H7 (cell line): ENCODE measurements at regions not wholly inside any gene's neighbourhood (a gene's known extent, or its start where the extent isn't known, plus 50 kb on each side); places are given as distances from the start of the nearest gene placed in this dataset.
A peak's percentile ranks its signal among the peaks of the same experiment; 100 is the strongest.

Experiments used
- DNase-seq: peaks from one replicate; pipeline ENCODE4 v3.0.0; 2012
- H3K27me3 ChIP-seq: 2 replicates; pipeline ENCODE4 v1.6.0; 2011; ENCODE audit warnings: mild to moderate bottlenecking, low read length; ENCODE audit not compliant: control insufficient read depth, insufficient read depth
- H3K36me3 ChIP-seq: replicated peaks from 2 replicates; pipeline ENCODE4 v1.5.1; 2011; ENCODE audit warnings: low read length; ENCODE audit not compliant: control insufficient read depth, insufficient read depth
- H3K4me3 ChIP-seq: 2 replicates; pipeline ENCODE4 v1.5.1; 2011; ENCODE audit warnings: low read depth, mild to moderate bottlenecking, control low read depth, low read length, moderate library complexity; ENCODE audit not compliant: insufficient read depth

DNA sequence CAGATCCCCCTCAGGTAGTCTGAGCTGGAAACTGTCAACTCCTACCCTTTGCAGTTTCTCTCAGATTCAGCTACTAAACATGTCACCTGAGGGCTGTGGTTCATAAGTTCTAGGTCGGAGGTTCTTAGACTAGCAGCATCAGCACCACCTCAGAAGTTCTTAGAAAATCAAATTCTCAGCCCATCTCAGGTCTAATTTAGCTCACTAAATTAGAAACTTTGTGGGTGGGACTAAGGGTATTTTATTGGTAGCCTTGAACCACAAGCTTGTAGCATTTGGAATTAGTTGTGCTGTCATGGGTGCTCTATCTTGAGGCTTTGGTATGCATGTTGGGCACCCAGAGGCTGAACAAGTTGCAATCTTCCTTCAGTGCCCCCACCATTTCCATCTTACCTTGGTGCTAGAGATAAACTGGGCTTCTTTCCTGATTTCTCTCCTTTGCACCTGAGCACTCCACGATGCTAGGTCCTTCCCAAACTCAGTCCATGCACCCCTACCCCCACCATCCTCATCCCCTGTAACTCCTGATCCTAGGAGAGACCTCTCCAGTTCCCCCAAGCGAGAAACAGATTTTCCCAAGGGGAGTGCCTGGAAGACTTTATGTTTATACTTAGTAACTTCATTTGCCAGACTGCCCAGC lies 54.2 kb downstream of the S1PR1 start:
- no peak for DNase-seq
- Histone ChIP-seq H3K27me3 (no peaks in the 10 kb centered on the region), H3K4me3 (no peak overlapping the region), H3K36me3 (no peaks in the 10 kb centered on the region)

DNA sequence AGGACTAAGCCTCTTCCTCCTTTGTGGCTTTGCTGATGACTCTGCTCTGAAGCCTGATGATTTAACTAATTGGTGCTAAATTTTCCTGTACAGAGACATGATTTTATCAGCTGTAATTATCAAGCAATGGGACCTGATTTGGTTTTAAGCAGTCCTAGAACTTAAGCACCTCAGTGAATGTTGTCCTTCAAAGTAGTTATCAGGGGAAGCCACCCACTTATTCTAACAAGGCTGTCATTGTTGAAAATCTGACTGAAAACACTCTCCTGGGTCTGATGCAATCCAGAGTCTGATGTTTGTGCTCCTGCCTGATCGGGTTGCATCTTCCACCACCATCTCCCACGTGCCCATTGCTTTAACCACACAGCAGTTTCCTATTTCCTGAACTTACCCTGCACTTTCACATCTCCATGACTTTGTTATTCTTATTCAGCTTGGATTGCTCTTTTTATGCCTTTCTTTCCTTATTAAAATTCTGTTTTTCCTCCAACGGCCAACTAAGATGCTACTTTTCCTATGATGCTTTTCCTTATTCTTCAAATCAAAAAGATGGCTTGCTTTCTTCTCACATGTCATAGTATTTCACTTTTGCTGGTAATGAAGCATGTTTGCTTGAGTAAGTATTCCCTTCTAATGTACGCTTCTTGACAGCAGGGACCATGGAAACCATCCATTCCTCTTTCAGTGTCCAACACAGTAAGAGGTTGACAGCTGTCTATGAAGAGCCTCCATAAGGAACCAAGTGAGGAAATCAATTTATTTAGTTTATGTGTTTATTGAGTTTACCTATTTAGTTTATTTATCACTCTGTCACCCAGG lies 55.0 kb downstream of the S1PR1 start:
- H3K27me3 ChIP-seq = no peaks in the 10 kb centered on the region
- no peaks in the 10 kb centered on the region for H3K36me3 ChIP-seq
- no peak for DNase-seq
- no peak overlapping the region for H3K4me3 ChIP-seq

DNA sequence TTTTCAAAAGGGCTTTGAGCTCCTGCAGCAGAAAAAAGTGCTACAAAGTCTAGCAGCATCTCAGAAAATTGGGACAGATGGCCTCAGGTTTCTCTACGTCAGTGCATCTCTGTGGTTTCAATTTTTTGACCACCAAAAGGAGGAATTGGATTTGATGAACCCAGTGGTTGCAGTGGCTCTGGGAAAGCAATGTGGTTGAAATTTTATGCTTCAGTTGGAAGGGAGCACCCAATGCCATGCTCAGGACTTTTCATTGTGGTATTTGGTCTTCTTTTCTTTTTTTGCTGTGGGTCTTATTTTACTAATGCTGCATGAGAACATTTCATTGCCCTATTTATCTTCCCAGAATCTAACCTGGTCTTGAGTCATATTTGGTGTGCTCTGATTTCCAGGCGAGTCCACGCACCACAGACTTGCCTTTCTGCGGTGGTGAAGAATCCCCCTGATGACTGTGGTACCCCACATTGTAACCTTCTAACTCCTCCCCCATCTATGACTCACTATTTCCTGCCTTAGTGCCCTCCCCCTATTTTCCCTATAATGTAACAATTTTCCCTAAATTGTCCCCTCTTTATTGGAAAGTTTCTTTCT lies 56.7 kb downstream of the S1PR1 start:
- no peaks in the 10 kb centered on the region for H3K36me3 ChIP-seq
- no peaks in the 10 kb centered on the region for H3K27me3 ChIP-seq
- DNase-seq = no peak
- no peak overlapping the region for H3K4me3 ChIP-seq

DNA sequence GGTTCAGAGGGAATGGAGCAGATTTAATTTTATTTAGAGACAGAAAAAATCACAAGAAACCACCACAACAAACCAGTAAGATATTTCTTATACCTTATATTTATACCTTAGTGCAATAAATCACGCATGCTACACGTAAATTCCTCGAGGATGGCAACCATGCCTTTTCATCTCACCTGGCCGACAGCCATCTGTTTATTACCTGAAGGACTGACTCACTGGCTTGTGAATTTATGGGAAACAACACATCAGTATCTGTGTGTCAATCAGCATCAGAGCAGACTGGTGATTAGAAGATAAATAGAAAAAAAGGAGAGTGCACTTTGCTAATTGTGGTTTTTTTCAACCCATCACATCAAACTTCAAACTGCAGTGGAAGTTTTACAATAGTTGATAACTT lies 58.4 kb downstream of the S1PR1 start:
- H3K4me3 ChIP-seq = no peak overlapping the region
- H3K27me3 ChIP-seq = no peaks in the 10 kb centered on the region
- no peaks in the 10 kb centered on the region for H3K36me3 ChIP-seq
- DNase-seq = no peak

DNA sequence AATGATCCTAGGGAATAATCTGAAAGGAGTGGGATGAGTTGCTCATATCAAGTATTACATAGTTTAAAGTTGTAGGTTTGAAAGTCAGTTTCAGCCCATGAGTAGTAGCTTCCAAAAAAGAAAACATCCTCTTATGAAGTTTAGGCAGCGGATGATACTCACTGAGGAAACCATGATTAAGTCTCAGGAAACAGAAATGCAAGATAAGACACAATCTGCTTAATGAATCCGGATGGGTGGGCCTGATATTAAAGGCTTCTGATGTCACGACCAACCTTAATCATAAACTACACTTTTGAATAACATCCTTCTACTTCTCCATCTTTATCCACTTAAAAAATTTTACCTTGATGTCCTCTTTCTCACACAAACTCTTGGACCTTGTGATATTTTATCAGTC lies 61.8 kb downstream of the S1PR1 start:
- Histone ChIP-seq H3K27me3 (no peaks in the 10 kb centered on the region), H3K36me3 (no peaks in the 10 kb centered on the region), H3K4me3 (no peak overlapping the region)
- DNase-seq = no peak

DNA sequence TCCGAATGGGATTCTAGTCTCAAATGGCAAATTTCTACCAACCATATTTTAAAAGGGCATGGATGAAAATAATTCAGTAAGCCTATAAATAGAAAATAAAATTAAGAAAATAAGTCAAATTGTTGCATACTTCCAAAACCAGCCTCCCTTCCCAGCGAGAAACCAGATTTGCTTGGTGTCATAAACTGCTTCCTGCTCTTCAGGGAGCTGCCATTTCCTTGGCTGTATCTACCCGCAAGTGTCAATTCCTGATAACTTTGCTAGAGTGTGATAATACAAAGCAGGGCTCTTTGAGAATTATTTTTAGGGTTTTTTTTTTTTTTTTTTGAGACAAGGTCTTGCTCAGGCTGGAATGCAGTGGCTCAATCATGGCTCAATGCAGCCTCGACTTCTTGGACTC lies 62.3 kb downstream of the S1PR1 start:
- no peaks in the 10 kb centered on the region for H3K27me3 ChIP-seq
- no peak for DNase-seq
- H3K36me3 ChIP-seq = no peaks in the 10 kb centered on the region
- H3K4me3 ChIP-seq = no peak overlapping the region

DNA sequence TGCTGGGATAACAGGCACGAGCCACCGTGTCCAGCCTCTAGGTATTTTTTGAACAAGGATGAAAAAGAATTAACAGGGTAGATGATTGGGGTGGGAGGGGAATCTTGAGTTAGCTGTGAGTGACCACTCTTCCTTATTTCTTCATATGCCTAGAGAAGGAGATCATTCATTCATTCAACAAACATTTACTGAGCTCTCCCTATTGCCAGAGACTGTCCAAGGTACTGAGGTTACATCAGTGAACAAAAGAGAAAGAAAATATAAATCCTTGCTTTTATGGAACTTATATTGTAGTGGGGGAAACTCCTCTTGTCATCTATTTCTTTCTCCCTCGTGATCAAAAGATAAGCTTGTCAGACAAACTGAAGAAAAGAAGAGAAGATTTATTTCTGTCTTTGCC lies 62.9 kb downstream of the S1PR1 start:
- DNase-seq = no peak
- Histone ChIP-seq H3K4me3 (no peak overlapping the region), H3K36me3 (no peaks in the 10 kb centered on the region), H3K27me3 (no peaks in the 10 kb centered on the region)

DNA sequence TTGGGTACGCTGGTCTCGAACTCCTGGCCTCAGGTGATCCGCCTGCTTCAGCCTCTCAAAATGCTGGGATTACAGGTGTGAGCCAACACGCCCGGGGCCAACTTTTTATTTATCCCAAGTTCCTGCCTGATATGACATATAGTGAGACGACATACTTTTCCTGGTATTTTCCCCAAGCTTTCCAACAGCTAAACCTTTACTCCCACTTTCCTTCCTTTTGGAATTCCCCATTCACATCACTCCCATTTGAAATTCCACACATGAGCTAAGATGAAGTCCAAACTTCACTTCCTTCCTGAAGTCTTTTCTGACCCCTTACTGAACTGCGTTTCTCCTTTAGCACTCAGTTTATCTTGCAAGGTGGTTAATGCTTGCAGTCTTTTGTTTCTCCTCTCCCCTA lies 64.1 kb downstream of the S1PR1 start:
- Histone ChIP-seq H3K27me3 (no peaks in the 10 kb centered on the region), H3K4me3 (no peak overlapping the region), H3K36me3 (no peaks in the 10 kb centered on the region)
- no peak for DNase-seq

DNA sequence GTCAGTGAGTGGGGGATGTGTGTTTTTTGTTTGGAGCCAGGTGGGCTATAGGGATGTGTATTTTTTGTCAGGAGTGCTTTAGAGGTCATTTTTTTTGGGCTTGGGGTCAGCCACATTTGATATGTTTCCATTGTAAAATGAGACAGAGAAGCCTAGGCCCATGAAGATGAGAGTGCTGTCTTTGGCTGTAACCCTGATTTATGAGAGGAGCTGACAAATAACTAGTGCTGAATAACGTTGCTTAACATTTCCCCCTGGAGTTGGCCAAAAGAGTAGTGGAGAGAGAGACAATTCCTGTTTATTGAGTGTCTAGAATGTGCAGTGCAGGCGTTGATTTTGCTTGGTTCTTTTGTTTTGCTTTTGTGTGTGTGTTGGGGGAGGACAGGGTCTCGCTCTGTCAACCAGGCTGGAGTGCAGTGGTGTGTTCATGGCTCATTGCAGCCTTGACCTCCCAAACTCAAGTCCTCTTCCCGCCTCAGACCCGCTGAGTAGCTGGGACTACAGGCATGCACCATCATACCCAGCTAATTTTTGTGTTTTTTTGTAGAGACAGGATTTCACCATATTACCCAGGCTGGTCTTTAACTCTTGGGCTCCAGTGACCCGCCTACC lies 64.7 kb downstream of the S1PR1 start:
- H3K36me3 ChIP-seq = no peaks in the 10 kb centered on the region
- H3K27me3 ChIP-seq = no peaks in the 10 kb centered on the region; the same call in 1 of the 2 replicates
- DNase-seq = no peak
- H3K4me3 ChIP-seq = no peak overlapping the region

DNA sequence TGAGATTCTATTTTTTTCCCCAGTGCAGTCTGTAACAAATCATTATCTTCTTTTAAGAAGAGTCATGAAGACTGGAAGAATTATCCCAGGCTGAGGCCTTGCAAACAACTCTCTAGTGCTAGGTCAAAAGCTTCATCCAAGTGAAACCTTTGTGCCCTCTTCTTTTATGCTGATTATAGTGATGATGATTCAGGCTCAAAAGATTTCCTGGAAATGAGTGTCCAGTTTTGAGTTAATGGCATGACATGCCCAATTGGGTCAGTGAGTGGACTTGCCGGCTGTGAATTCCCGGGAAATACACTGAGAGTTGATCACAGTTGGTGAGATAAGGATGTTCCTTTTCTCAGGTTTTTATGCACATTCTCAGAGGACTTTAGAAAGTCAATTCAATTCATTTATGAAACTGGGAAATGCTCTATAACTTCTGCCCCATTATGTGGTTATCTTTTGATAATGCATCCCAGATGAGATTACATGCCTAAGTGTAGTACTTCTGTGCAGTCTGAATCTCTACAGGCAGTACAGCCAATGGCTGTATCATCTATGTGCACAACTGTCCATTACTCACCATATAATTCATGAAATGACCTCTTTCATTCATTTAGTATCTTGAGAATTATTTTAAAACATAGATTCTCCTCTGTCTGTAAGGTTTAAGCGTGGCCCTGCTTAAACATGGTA lies 66.2 kb downstream of the S1PR1 start:
- H3K27me3 ChIP-seq = no peaks in the 10 kb centered on the region; the same call in 1 of the 2 replicates
- no peak overlapping the region for H3K4me3 ChIP-seq
- DNase-seq = no peak
- no peaks in the 10 kb centered on the region for H3K36me3 ChIP-seq

DNA sequence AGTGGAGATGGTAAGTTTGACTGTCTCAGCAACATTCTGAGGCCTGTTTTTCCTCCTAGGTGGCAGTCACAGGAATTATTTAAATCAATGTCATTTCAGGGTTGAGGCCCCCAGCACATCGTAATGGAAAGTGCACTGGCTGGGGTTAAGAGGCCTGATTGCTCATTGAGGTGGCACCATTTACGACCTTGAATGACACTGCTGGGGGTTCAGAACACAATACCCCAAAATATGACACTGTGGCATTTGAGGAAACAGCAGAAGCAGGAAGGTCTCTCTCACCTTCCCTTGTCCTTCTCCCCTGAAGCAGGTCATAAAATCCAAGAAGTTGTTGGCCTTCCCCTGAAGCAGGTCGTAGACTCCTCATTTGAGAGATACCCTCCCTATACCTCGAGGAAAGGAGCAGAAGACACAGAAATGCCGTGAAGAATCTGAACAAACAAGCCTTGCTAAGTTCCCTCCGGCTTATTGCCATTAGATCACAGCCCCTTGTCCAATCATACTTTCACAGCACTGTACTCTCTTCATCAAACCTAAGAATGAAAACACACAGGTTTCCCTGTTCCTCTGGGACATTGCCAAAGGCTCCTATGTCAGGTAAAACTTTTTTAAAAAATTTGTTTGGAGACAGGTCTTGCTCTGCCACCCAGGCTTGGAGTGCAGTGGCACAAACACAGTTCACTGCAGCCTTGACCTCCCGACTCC lies 71.3 kb downstream of the S1PR1 start:
- no peak overlapping the region for H3K4me3 ChIP-seq
- peaks cover 2% of the 10 kb centered on the region; the same call in 1 of the 2 replicates for H3K27me3 ChIP-seq
- H3K36me3 ChIP-seq = no peaks in the 10 kb centered on the region
- no peak for DNase-seq

DNA sequence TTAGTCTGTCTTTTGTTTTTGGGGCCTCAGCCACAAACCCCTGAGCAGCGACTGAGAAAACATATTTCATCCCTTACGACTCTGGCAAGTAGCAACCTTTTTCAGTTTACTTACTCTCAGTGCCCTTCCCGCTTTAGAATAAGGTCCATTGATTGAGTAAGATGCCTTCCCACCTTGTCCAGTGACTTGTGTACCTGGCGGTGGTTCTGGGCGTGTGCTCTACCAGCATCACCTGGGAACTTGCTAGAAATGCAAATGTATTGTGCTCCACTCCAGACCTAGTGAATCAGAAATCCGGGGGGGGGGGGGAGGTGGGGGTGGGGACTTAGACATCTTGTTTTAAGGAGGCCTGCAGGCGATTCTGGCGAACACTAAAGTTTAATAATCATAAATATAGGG lies 72.1 kb downstream of the S1PR1 start:
- Histone ChIP-seq H3K27me3 (peaks cover 2% of the 10 kb centered on the region; the same call in 1 of the 2 replicates), H3K4me3 (no peak overlapping the region), H3K36me3 (no peaks in the 10 kb centered on the region)
- peak; percentile 10 for DNase-seq

DNA sequence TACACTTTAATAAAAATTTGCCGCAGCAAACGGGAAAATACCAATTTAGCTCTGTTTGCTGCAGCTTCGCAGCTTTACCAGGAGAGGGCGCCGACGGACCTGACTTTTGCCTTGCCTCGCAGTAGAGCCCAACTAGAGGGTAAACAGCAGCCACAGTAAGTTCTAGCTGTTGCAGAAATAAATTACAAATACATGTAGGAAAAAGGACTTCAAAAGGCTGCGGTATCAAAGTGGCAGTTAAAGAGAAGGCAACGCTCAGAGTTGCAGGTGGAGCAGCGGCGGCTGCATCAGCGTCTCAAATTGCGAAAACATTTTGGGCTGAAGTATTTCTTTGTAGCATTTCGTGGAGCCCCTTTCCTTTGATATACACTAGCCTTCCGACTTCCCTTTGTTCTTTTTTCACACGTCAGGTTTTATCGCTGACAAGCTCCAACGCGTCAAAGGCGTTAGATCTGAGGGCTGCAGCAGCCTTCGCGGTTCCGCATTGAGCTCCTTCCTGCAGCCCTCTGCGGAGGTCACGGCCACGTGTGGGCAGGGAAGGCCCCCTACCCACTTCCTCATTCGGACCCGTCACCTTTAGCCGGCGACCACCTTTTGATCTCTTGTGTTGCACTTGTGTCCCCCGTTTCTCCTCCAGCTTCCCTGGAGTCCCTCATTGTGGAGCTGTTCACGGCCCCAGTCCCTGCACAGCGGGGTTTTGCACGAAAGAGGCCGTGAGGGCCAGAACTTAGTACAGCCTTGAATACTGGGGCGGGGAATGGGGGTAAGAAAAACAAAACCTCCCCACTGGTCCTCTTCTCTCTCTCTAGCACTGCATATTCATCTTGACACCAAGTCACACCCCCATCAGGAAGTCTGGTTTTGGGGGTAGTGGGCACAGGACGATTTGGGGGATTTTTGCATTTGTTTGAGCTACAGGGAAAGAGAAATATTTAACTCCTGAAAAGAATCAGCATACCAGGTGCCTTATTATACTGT lies 72.8 kb downstream of the S1PR1 start:
- Histone ChIP-seq H3K27me3 (peaks cover 2% of the 10 kb centered on the region; the same call in 1 of the 2 replicates), H3K36me3 (no peaks in the 10 kb centered on the region), H3K4me3 (peak overlapping the region; percentile 42)
- DNase-seq = peak; percentile 55
